UCSD-AML1 (cell line): ENCODE measurements at regions not wholly inside any gene's neighbourhood (a gene's known extent, or its start where the extent isn't known, plus 50 kb on each side); places are given as distances from the start of the nearest gene placed in this dataset.
"Not testable (repeated sequence)": the region's sequence is repeated elsewhere in the genome, so short reads cannot be mapped to it uniquely, and the experiment has no call there.

ENCODE experiments used
- DNase-seq: peaks from one replicate; lab custom pipeline; 2025; ENCODE audit not compliant: unreplicated experiment; lab: John Stamatoyannopoulos, UW

GRCh38 chr13:80083853-80084676 lies 256.9 kb downstream of the SPRY2 start:
- no peak for DNase-seq

- DNase-seq, result no peak
These were observed 257.7 kb downstream of the SPRY2 start for GRCh38 chr13:80083081-80083852.

GRCh38 chr13:80082396-80083080 lies 258.4 kb downstream of the SPRY2 start:
- DNase-seq, result no peak

GRCh38 chr13:80074811-80075210 lies 266.1 kb downstream of the SPRY2 start:
- peak; percentile 15 for DNase-seq

GRCh38 chr13:80074143-80074752 lies 266.7 kb downstream of the SPRY2 start:
- DNase-seq, result no peak

- DNase-seq, result no peak
These were observed 268.7 kb downstream of the SPRY2 start for GRCh38 chr13:80072231-80072630.

GRCh38 chr13:80070024-80070703 lies 270.8 kb downstream of the SPRY2 start:
- no peak for DNase-seq

- DNase-seq, result no peak
These were observed 271.6 kb downstream of the SPRY2 start for GRCh38 chr13:80069374-80069773.

GRCh38 chr13:80065996-80066395 lies 274.9 kb downstream of the SPRY2 start:
- no peak for DNase-seq

- DNase-seq, result not testable (repeated sequence)
These were observed 278.5 kb downstream of the SPRY2 start for GRCh38 chr13:80062416-80062815.

GRCh38 chr13:80059789-80060188 lies 281.1 kb downstream of the SPRY2 start:
- no peak for DNase-seq

GRCh38 chr13:80058626-80059025 lies 282.3 kb downstream of the SPRY2 start:
- no peak for DNase-seq

- DNase-seq, result no peak
These were observed 285.1 kb downstream of the SPRY2 start for GRCh38 chr13:80055847-80056246.

GRCh38 chr13:80054806-80055205 lies 286.1 kb downstream of the SPRY2 start:
- DNase-seq, result no peak

- no peak for DNase-seq
These were observed 288.6 kb downstream of the SPRY2 start for GRCh38 chr13:80052286-80052685.

GRCh38 chr13:80050252-80050651 lies 290.7 kb downstream of the SPRY2 start:
- DNase-seq, result no peak

- peak; percentile 91 for DNase-seq
These were observed 292.1 kb downstream of the SPRY2 start for GRCh38 chr13:80048802-80049201.

- DNase-seq, result no peak
These were observed 292.9 kb downstream of the SPRY2 start for GRCh38 chr13:80048030-80048429.

- DNase-seq, result peak; percentile 13
These were observed 293.5 kb downstream of the SPRY2 start for GRCh38 chr13:80047406-80047805.

GRCh38 chr13:80040981-80041317 lies 300.0 kb downstream of the SPRY2 start:
- no peak for DNase-seq
